HPDE6-E6E7 (cell line): ENCODE measurements at regions not wholly inside any gene's neighbourhood (a gene's known extent, or its start where the extent isn't known, plus 50 kb on each side); places are given as distances from the start of the nearest gene placed in this dataset.
"Not testable (repeated sequence)": the region's sequence is repeated elsewhere in the genome, so short reads cannot be mapped to it uniquely, and the experiment has no call there.

Source experiments
- DNase-seq: peaks from one replicate; pipeline ENCODE4 v3.0.0; 2011; ENCODE audit warnings: missing footprints; ENCODE audit errors: extremely low spot score

DNA sequence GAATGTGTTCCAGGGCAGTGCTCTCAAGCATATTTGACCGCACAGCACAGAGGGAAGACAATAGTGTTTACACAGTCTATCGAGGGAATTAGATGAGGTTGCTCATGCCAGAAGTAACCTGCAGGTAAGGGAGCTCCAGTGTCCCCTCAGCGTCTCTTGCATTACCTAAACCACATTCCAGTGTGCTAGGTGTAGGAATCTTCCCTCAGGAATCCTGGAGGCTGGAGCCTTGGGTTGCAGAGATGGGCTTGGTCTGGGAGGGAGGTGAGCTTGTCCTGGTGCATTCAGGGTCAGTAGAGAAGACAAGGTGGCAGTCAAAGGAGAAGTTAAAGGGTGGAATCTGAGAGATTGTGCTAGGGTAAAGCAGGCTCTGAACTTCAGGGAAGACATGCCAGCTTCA lies 56.3 kb downstream of the SOX14 start:
- DNase-seq, result no peak

DNA sequence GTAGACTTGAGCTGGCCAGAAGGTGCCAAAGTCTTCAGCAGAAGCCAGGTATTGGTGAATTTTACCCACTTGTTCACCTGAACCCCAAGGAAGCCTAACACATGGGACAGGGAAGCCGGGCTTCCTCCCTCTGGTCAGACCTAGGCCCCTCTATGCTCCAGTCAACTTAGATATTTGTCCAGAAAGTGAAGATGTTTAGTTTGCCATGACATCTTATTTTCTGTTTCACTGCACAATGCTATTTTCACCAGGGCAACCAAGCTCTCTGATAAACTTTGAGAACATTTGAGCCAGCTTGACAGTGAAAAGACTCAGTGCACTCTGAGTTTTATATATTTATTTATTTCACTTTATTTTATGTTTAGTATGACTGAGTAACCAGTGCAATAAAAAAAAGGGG lies 71.0 kb downstream of the SOX14 start:
- no peak for DNase-seq

DNA sequence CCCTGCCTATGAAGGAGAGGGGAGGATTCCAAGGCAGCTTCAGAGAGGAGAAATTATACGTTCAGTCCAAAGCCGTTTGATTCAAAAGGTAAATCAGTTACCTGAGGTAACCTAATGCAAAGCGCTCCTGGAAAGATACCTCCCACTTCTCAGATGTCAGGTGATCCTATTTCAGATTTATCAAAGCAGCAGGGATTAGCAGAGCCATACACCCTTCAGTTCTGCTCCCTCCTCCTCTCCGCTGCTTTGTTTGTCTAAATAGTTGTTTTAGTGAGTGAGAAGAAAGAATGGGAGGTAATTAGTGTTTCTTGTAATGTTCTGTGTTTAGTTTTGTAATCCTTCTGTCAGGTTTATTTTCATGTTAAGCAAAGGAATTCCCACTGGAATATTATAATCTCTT lies 81.1 kb downstream of the SOX14 start:
- DNase-seq, result no peak

DNA sequence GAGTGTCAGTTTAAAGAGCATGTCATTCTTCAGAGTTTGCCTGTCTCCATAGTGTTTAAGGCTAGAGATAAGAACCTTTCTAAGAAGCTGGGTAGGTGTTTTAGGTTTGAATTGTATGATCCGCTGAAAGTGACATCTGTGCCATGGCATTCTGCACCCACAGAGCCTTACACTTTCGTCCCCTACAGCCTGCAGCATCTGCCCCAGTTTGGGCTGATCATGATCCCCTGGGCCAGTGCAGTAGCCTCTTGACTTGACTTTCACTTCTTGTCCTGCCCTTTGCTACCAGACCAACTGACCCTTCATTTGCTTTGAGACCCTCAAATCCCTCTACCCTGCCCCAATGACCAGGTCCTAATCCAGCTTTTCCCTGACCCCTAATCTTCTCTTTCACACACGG lies 81.6 kb downstream of the SOX14 start:
- DNase-seq, result no peak

DNA sequence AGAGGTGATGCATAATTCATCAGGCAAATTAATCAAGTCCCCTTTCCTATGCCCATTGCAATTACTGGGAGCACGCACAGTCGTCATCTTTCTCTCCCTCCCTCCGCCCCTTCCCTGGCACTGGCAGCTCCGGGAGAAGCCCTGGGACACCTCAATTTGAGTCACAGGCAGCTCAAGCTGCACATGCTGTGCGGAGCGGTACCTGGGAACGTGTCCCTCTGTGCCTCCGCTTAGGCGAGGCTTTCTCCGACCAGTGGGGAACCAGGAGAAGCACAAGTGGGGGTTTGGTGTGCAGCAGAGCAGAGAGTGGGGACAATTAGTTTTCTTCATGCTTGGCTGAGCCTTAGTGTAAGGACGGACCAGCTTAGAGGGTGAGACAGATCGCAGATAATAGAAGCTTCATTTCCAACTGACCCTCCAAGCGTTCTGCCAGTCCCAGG lies 88.3 kb downstream of the SOX14 start:
- DNase-seq, result no peak

DNA sequence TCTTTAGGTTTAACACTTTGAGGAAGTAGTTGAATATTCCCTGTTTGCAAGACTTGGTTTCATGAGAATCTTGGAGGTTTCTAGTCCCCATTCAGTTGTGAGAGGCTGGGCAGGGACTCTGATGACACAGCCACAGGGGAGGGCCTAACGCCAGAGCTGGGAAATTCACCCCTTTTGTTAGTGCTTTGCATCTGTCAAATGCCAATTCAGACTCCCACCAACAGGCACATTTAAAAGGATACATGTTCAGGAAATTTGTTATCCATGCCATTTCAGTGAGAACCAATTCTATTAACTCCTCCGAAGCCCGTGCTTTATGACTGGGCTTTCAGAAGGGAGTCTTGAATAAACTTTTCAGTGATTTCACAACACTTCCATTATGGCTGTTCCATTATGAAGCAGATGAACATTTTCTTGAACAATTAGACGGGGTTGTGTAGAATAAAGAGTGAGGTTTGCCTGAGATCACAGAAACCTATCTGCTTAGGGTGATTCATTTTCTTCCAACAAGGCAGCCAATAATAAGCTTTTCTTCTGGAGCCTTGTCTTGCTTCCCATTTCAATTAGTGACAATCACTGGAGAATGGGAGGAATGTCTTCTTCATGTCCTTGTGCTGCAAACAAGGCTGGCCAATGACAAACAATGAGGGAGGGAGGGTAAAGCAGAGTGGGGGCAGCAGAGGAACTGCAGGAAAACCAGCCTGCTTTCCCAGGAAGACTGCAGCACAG lies 90.6 kb downstream of the SOX14 start:
- DNase-seq, result no peak

DNA sequence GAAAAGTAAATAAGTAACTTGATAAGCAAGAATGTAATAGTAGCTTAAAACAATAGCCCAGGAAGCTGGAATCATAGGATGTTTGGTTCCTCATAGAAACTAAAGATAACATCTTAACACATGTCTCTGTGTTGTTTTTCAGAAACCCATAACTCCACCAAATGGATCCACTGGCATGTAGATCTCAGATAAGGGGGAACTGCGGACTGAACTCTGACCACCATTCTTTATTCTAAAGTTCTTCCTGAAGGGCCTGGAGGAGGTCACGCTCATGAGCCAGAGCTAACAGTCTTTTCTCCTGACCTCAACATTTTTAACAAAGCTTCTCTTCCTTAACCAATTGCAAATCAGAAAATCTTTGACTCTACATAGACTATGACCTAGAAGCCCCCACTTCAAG lies 101.9 kb downstream of the SOX14 start:
- DNase-seq, result no peak

DNA sequence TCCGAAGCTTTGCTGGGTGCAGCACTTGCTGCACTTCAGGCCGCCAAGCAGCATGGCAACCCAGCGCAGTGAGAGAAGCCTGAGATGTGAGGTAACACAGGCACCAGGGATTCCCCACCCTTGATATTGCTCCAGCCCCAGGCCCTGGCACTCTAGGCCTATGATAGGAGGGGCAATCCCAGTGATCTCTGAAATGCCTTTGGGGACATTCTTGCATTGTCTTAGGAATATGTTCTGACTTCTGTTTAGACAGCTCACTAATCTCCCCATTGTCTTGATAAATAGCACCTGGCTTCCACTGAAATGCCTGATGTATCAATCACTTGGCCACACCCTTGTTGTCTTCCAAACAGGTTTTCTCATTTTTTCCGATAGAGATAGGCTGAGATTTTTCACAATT lies 102.8 kb downstream of the SOX14 start:
- no peak for DNase-seq

DNA sequence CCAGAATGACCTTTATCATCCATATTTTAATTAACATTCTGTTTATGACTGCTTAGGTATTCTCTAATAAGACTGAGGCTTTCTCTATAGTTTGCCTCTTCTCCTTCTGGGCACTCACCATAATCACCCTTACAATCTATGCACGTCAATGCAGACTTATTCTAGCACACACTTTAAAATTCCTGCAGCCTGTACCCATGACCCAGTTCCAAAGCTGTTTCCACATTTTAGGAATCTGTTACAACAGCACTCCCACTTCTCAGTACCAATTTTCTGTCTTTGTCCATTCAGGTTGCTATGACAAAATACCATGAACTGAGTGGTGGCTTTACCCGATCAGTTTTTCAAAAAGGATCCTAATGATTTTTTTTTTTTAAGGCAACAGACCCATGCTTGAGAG lies 103.5 kb downstream of the SOX14 start:
- no peak for DNase-seq

DNA sequence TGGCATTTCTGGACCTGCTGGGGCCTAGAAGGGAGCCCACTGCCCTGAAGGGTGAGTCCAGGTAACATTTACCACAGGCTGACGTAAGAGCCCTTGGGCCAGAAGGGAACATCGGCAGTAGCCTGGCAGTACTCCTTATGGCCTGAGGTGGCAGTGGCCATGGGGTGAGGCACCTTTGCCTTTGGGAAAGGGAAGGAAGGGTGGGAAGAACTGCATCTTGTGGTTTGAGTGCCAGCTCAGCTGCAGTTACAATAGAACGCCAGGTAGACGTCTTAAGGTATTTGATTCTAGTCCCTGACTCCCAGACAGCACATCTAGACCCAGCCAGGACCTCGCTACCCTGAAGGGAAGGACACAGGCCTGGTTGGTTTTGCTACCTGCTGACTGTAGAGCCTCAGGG lies 104.9 kb downstream of the SOX14 start:
- DNase-seq, result no peak

DNA sequence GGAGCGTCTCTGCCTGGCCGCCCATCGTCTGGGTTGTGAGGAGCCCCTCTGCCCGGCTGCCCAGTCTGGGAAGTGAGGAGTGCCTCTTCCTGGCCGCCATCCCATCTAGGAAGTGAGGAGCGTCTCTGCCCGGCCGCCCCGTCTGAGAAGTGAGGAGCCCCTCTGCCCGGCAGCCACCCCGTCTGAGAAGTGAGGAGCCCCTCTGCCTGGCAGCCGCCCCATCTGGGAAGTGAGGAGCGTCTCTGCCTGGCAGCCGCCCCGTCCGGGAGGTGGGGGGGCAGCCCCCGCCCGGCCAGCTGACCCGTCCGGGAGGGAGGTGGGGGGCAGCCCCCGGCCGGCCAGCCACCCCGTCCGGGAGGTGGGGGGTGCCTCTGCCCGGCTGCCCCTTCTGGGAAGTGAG lies 108.5 kb downstream of the SOX14 start:
- not testable (repeated sequence) for DNase-seq

DNA sequence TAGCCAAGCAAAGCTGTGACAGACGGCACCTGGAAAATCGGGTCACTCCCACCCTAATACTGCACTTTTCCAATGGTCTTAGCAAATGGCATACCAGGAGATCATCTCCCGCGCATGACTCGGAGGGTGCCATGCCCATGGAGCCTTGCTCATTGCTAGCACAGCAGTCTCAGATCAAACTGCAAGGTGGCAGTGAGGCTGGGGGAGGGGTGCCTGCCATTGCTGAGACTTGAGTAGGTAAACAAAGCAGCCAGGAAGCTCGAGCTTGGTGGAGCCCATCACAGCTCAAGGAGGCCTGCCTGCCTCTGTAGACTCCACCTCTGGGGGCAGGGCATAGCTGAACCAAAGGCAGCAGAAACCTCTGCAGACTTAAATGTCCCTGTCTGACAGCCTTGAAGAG lies 113.1 kb upstream of the CLDN18 start:
- not testable (repeated sequence) for DNase-seq

DNA sequence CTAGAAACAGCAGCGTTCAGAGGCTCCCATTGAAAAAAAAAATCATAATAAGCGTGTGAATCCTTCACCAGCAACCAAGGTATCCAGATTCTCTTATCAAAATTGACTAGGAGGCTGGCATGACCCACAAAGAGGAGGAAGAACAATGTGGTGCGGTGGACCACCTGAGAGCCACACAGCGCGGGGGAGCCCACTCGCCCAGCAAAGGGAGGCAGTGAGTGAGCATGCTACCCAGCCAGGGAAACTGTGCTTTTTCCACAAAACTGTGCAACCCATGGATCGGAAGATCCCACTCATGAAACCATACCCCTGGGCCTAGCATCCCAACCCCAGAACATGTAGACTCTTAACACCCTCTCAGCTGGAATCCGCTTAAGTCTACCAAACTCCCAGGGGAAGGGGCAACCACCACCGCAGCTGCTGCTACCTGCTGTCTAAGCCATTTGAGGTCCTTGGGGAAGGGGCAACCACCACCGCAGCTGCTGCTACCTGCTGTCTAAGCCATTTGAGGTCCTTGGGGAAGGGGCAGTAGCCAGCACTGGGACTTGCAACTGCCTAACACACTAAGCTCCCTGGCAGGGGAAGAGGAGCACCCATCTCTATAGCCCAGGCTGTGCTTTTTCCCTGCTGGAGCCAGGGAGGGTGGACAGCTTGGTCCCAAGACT lies 102.8 kb upstream of the CLDN18 start:
- DNase-seq, result no peak

DNA sequence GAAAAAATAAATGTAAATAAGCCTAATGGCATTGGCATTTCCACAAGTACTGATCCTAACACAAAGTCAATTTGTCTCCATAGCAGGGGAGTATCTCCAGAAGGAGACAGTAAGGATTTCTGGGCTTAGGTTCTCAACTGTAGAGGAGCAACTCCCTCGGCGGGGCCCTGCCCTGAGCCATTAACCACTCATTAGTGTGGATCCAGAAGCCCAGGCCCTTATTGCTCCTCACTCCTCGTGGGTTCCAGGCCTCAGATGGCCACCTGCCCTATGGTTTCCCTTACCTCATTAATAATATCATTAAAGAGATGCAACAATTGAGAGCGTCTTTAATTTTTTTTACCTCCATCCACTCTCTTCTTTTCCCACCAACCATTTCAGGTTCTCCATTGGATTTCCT lies 85.3 kb upstream of the CLDN18 start:
- no peak for DNase-seq

DNA sequence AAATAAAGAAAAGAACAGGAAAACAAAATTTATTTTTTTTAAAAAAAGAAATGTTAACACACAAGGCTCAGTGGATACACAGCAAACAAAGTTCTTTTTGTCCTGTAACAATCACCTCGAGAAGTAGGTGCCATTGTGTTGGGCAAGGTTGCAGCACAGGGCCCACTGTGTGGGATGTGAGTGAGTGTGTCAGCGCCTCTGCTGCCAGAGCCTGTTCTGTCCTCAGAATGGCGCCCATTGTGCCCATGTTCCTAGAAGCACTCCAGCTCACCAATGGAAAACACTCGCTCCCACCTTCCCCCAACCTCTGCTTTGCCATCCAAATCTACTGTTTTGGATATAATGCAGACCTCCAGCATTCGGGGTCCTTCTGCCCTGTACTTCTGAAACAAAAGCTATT lies 84.9 kb upstream of the CLDN18 start:
- DNase-seq, result no peak

DNA sequence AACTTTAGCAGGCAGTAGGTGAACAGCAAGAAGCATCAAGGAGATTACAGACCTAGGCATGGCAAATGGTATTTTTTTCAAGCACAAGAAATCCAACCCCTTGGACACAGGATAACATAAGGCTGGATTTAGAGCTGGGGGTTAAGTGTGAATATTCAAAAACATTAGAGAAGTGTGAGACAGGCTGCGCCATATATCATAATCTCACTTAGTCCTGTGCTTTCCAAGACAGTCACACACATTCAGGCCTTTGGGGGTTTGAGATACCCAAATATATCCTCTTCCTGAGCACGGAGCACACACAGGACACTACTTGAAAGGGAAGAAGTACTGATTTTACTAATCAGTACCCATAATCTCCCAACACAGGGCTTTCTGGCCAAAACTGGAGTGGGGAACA lies 83.0 kb upstream of the CLDN18 start:
- DNase-seq, result no peak

DNA sequence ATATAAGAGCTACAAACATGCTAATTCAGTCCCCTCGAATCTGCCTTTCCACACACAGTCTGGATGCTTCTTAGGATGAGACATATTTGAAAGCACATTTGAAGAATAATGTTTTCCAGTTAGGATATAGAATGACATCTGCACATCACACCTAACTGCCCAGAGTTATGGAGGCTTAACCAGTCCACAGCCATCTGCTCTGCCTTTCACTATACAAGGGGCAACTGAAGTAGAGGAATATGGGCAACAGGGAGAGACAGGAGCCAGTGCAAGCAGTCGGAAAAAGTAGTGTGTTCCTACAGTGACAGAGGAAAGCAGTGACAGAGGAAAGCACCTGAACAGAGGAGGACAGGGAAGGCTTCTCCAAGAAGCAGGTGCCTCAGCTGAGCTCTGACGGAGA lies 79.0 kb upstream of the CLDN18 start:
- no peak for DNase-seq

DNA sequence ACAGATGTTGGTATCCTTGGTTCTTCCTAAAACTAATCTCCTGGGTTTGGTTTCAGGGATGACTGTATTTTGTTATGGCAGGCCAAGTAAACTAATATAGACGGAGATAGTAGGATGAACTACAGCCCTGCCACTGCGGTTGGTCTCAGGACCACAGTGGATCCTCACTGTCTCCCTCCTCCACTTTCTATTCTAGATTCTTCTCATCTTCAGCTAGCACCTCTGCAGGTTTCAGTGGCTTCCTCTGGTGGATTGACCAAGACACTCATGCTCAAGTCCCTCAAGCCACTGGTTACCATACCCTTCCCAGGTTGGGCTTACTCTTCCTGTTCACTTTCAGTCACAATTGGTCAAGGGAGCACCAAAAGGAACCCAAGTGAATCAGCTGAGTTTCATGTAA lies 71.1 kb upstream of the CLDN18 start:
- no peak for DNase-seq

DNA sequence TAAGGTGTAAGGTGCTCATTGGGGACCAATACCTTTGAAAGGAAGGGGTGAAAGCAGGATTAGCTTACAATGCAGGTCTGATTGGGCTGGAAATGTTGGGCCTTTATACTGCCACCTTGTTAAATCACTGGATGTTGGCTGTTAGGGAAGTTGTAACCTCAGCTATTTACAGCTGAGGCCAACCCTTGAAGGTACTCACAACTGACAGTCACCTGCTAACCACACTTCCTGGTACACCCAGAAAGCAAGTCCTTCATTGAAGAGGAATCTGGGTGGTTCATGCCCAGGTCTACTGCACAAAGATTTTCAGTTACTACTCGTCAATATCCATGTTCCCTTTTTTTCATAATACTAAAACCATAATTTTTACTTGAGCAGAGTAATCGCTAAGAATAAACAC lies 65.4 kb upstream of the CLDN18 start:
- DNase-seq, result no peak

DNA sequence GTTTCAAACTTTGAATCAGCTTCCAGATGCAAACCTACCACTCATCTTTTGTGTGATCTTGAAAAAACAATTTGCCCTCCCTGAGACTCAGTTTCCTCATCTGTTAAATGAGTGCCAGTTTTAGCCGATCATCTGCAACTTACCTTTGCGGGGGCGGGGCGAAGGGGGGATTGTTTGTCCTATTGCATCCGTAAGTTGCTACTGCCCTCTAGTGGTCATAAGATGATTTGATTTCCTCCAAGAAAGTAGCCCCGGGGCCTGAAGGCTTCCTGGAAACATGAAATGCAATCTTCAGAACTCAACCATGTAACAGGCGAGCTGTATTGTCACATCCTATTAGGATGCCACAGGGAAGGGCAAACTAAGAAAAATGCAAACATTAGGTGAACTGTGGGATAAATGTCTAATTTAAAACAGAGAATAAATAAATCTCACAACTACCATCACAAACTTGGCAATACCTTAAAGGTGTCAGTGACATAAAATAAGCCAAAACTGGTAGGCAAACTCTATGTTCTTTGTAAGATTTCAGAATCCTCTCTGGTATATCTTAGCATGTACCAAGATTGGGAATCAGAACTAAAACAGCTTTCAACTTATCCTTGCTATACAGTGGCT lies 63.5 kb upstream of the CLDN18 start:
- peak; percentile 49 for DNase-seq

DNA sequence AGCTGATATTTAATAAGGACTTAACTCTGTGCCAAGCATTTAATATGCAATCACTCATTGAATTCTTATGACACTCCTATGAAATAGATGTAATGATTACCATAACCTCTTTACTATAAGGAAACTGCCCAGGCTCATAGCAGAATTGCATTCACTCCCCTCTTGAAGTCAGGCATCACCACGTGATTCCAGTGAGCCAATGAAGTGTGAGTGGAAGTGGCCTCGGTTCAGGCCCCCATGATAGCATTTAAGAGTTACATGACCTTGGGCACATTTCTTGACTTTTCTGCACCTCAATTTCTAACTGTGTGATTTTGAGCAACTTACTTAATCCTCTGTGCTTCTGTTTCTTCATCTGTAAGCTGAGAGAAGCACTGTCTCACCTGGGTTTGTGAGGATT lies 62.8 kb upstream of the CLDN18 start:
- DNase-seq, result no peak

DNA sequence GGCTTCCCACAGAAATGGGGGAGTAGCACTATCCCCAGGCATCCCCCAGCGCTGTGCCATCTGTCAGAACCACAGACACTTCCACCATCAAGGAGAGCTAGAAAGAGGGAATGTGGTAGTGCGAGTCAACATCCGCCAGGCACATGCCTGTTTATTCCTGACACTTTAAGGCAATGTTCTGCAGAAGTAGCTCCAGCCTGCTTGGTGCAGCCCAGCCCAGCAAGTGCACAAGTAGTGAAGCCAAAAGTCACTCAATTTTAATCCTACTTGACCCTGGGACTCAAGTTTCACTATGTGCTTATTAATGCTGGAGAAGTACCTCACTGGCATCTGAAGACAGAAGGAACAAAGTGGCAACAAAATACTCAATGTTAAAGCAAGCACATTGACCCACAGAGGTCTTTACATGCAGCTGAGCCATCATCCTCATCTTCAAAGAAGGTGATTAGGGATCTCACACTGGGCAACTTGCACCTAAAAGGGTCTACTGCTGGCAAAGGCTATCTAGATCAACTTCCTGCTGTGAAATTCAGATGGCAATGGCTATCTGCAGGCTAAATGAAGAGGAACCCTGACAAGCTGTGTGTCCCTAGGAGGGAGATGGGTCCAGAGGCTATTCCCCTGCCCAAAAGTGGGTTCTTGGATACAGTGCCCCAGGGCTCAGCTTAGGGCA lies 61.4 kb upstream of the CLDN18 start:
- no peak for DNase-seq

DNA sequence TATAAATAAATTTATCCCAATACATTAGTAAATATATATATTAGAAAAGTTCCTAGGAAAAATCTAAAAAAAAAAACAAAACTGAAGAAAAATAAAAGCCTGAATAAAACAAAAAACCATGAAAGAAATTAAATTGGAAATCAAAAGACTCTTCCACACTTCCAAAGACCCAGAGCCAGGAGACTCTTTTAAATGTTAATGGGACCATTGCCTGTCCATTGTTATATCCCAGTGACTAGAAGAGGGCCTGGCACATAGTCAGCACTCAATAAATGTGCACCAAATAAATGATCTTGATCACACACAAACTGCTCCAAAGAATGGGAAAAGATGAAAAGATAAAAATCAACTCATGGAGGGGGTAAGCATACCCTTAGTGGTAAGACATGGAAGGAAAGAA lies 51.3 kb upstream of the CLDN18 start:
- DNase-seq, result no peak
